Hepatocyte (in vitro differentiated cells): ENCODE measurements at regions not wholly inside any gene's neighbourhood (a gene's known extent, or its start where the extent isn't known, plus 50 kb on each side); places are given as distances from the start of the nearest gene placed in this dataset.
A peak's percentile ranks its signal among the peaks of the same experiment; 100 is the strongest.

Experiments used
- DNase-seq: peaks from one replicate; pipeline ENCODE4 v3.0.0-alpha.2; 2016; ENCODE audit warnings: low spot score
- H2AFZ ChIP-seq: fragments of 200-600 bp; sonication (generic); 2 replicates; pipeline ENCODE4 v1.6.0; 2016; ENCODE audit warnings: antibody characterized with exemption, mild to moderate bottlenecking
- H3K27ac ChIP-seq: fragments of 200-600 bp; sonication (generic); 2 replicates; pipeline ENCODE4 v1.5.1; 2016; ENCODE audit warnings: mild to moderate bottlenecking
- H3K27me3 ChIP-seq: fragments of 200-600 bp; sonication (generic); 2 replicates; pipeline ENCODE4 v1.6.1; 2016
- H3K36me3 ChIP-seq: fragments of 200-600 bp; sonication (generic); replicated peaks from 2 replicates; pipeline ENCODE4 v1.5.1; 2016; ENCODE audit warnings: low read depth; ENCODE audit not compliant: insufficient read depth
- H3K4me1 ChIP-seq: fragments of 200-600 bp; sonication (generic); 2 replicates; pipeline ENCODE4 v1.5.1; 2016; ENCODE audit warnings: mild to moderate bottlenecking, moderate library complexity; ENCODE audit not compliant: insufficient read depth
- H3K4me2 ChIP-seq: fragments of 200-600 bp; sonication (generic); 2 replicates; pipeline ENCODE4 v1.6.0; 2016
- H3K4me3 ChIP-seq: fragments of 200-600 bp; sonication (generic); 2 replicates; pipeline ENCODE4 v1.5.1; 2016; ENCODE audit warnings: mild to moderate bottlenecking
- H3K79me2 ChIP-seq: fragments of 200-600 bp; sonication (generic); 2 replicates; pipeline ENCODE4 v1.6.0; 2017; ENCODE audit warnings: mild to moderate bottlenecking
- H3K9me2 ChIP-seq: fragments of 200-600 bp; sonication (generic); replicated peaks from 2 replicates; pipeline ENCODE4 v1.6.0; 2017; ENCODE audit warnings: mild to moderate bottlenecking; ENCODE audit not compliant: insufficient read depth
- H3K9me3 ChIP-seq: fragments of 200-600 bp; sonication (generic); 2 replicates; pipeline ENCODE4 v1.5.1; 2016; ENCODE audit warnings: low read depth, mild to moderate bottlenecking
- H4K20me1 ChIP-seq: fragments of 200-600 bp; sonication (generic); 2 replicates; pipeline ENCODE4 v1.6.0; 2016; ENCODE audit warnings: mild to moderate bottlenecking; ENCODE audit not compliant: insufficient read depth, poor library complexity, severe bottlenecking
- CTCF ChIP-seq: fragments of 200-600 bp; sonication (generic); IDR thresholded peaks from 2 replicates; pipeline ENCODE4 v1.5.1; 2016; ENCODE audit warnings: antibody characterized with exemption, mild to moderate bottlenecking; ENCODE audit not compliant: poor library complexity
- EZH2 ChIP-seq: fragments of 200-600 bp; sonication (generic); IDR thresholded peaks from 2 replicates; pipeline ENCODE4 v1.6.1; 2016; ENCODE audit warnings: antibody characterized with exemption, mild to moderate bottlenecking, borderline replicate concordance
- EZH2phosphoT487 ChIP-seq: fragments of 200-600 bp; sonication (generic); IDR thresholded peaks from one replicate; pipeline ENCODE4 v1.6.1; 2018; ENCODE audit warnings: antibody characterized with exemption, mild to moderate bottlenecking, low read depth, moderate library complexity; ENCODE audit not compliant: unreplicated experiment, severe bottlenecking
- WGBS: methylation state at CpG from one replicate; pipeline ENCODE4 v1.1.6; 2016; ENCODE audit warnings: low lambda C conversion rate; ENCODE audit errors: missing lambda C conversion rate; 5-methylcytosine and 5-hydroxymethylcytosine counted together

- Histone ChIP-seq H3K4me2 (peak overlapping the region; percentile 49), H3K36me3 (no peaks in the 10 kb centered on the region), H3K9me3 (no peaks in the 10 kb centered on the region), H3K27me3 (no peaks in the 10 kb centered on the region), H3K9me2 (no peaks in the 10 kb centered on the region), H4K20me1 (peaks cover 7% of the 10 kb centered on the region), H3K4me3 (no peak overlapping the region), H3K79me2 (peaks cover 73% of the 10 kb centered on the region), H3K4me1 (peaks cover 63% of the 10 kb centered on the region), H3K27ac (peak overlapping the region; percentile 83), H2AFZ (no peak overlapping the region)
- 43% methylated on average over 9 of the region's 9 CpGs for WGBS
- peak; percentile 65 for DNase-seq
- TF ChIP-seq EZH2 (no peak), CTCF (no peak), EZH2phosphoT487 (no peak)
Observed at GRCh38 chr5:124662181-124662781, 84.2 kb downstream of the ZNF608 start.

- Histone ChIP-seq H3K4me3 (no peak overlapping the region), H4K20me1 (peaks cover 7% of the 10 kb centered on the region), H3K9me2 (no peaks in the 10 kb centered on the region), H3K27ac (peak overlapping the region; percentile 83), H3K4me1 (peaks cover 69% of the 10 kb centered on the region), H3K9me3 (no peaks in the 10 kb centered on the region), H2AFZ (no peak overlapping the region), H3K79me2 (peaks cover 70% of the 10 kb centered on the region), H3K36me3 (no peaks in the 10 kb centered on the region), H3K4me2 (peak overlapping the region; percentile 49), H3K27me3 (no peaks in the 10 kb centered on the region)
- DNase-seq: peak; percentile 85
- 13% methylated on average over 7 of the region's 7 CpGs for WGBS
- no peak for TF ChIP-seq CTCF
- TF ChIP-seq EZH2: no peak
- no peak for TF ChIP-seq EZH2phosphoT487
Observed at GRCh38 chr5:124661317-124662141, 84.9 kb downstream of the ZNF608 start.

- Histone ChIP-seq H3K4me3 (no peak overlapping the region), H3K9me2 (no peaks in the 10 kb centered on the region), H3K4me1 (peaks cover 73% of the 10 kb centered on the region), H3K36me3 (no peaks in the 10 kb centered on the region), H2AFZ (no peak overlapping the region), H3K79me2 (peaks cover 60% of the 10 kb centered on the region), H3K27me3 (no peaks in the 10 kb centered on the region), H3K27ac (peak overlapping the region; percentile 70), H3K4me2 (peak overlapping the region; percentile 47), H3K9me3 (no peaks in the 10 kb centered on the region), H4K20me1 (peaks cover 3% of the 10 kb centered on the region)
- no peak for TF ChIP-seq EZH2phosphoT487
- TF ChIP-seq EZH2: no peak
- no peak for TF ChIP-seq CTCF
- WGBS: 78% methylated on average over 6 of the region's 6 CpGs
- no peak for DNase-seq
Observed at GRCh38 chr5:124660229-124661093, 86.0 kb downstream of the ZNF608 start.
